Inflammatory macrophage treated with lipopolysaccharide for 4 hours (primary cell): ENCODE measurements at regions not wholly inside any gene's neighbourhood (a gene's known extent, or its start where the extent isn't known, plus 50 kb on each side); places are given as distances from the start of the nearest gene placed in this dataset.
"Not testable (repeated sequence)": the region's sequence is repeated elsewhere in the genome, so short reads cannot be mapped to it uniquely, and the experiment has no call there.

Source experiments
- DNase-seq: peaks from one replicate; pipeline ENCODE4 v3.0.0-alpha.2; 2020

DNA sequence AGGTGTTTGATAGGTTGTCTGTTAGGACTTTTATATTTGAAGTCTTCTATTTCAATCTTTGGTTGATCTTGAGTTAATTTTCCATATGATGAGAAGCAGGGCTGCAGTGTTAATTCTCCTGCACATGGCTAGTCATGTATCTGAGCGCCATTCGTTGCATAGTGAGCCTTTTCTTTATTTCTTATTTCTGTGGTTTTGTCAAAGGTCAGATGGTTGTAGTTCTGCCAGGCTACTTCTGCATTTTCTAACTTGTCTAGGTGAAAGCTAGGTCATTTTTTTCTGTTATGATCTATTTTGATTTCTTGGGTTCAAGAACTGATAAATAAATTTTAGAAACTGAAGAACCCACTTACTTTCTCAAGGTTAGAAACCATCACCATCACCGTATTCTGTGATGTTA lies 56.7 kb downstream of the CCDC74A start:
- DNase-seq: peak; percentile 3

DNA sequence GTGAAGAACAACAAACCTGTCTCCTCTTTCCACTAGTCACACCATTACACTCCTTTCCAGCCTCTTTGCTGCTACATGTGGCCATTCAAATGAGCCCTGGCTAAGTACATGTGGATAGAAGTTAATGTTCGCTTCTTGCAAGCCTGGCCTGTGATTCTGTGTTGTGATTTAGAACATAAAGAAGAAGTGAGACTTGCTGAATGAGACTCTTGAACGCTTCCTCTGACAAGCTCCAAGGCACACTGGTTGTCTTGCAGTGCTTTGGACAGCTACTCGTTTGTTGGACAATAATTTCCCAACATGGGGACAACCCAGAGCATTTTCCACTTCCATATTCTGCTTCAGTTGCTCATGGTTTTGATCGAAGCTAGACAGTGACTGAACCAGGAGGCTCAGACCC lies 57.3 kb downstream of the CCDC74A start:
- DNase-seq: peak; percentile 65

DNA sequence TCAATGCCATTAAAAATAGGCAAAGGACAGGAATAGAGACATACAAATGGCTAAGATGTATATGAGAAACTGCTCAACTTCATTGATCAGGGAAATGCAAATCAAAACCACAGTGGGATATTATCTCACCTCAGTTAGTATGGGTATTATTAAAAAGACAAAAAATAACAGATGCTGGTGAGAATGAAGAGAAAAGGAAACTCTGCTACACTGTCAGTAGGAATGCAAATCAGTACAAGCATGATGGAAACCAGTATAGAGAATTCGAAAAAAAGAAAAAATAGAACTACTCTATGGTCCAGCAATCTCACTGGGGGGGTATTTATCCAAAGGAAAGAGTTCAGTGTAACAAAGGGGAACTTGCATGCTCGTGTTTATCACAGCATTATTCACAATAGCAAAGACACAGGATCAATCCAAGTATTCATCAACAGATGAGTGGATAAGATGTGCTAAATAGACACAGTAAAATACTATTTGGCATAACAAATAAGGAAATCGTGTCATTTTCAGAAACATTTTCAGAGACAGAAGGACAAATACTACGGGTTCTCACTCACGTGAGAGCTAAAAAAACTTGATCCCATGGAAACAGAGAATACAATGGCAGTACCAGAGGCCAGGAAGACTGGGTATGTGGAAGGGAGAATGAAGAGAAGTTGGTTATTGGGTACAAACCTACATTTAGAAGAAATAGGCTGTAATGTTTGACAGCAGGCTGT lies 60.6 kb downstream of the CCDC74A start:
- no peak for DNase-seq

DNA sequence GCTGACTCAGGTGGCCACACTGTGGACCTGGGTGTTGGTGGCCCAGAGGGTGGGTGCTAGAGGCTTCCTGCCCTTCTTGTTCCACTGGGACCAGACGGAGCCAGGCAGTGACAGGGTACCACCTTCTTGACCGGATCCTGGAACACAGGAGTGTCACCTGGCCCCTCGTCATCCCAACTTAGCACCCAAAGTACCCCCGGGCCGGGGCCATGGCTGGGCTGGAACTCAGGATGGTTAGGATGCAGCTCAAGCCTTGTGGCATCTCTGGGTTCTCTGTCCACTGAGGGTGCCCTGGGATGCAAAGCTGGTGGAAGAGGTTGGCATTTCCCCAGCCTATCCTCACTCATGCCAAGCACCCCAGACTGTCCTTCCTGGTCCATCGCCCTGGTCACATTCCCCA lies 61.4 kb downstream of the CCDC74A start:
- not testable (repeated sequence) for DNase-seq

DNA sequence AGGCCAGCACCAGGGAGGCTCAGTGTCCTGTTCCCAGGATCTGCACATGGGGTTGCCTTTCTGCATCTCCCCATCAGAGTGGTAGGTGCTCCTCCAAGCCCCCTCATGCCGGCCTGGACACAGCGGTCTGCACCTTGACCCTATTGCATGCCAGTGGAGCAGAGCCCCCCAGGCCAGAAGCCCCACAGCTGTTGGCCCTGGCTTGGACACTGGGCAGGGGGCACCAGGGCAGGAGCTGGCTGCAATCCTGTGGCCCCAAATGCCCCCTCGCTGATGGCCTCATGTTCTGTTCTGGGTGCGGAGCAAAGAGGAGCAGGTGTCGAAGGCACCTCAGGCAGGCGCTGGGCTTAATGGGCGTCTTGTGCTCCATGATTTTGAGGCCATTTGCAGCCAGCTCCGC lies 62.7 kb downstream of the CCDC74A start:
- DNase-seq: no peak

DNA sequence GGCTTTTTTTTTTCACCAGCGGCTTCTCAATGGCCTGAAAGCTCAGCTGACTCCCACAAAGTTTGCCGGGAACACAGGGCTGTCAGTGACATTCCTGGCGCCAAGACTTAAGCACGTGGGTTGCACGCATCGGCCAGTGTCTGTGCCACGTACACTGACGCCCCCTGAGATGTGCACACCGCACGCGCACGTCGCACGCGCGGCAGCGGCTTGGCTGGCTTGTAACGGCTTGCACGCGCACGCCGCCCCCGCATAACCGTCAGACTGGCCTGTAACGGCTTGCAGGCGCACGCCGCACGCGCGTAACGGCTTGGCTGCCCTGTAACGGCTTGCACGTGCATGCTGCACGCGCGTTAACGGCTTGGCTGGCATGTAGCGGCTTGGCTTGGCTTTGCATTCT lies 63.2 kb downstream of the CCDC74A start:
- DNase-seq: no peak

DNA sequence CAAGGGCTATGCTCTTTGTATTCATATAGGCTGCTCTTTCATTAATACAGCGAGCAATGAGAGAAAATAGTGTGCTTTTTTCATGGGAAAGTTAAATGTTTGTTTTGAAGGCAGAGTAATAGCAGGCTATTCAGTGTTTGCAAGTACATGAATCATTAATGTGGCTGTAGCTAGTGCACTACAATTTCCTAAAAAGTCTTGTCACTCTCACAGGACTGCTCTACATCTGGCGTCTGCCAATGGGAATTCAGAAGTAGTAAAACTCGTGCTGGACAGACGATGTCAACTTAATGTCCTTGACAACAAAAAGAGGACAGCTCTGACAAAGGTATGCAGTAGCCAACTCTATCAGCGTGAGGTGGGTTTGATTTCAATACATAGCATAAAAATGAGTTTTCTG lies 68.9 kb downstream of the CCDC74A start:
- DNase-seq: not testable (repeated sequence)

DNA sequence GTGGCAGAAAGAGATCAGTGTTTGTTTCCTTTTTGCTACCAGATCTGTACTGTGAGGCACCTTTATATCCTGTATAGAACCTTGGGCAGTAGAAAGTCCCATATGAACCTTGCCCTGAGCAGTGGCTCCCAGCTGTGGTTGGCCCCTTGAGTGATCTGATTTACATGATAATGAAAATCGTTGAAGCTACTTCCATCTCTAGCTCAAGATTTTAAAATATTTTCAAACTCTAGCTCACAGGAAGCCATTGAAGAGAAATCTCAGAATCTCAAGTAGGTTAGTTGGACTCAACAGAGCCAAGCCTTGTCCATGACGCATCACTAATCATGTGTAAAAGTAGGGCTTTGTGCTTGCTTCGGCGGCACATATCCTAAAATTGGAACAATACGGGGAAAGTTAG lies 74.8 kb downstream of the CCDC74A start:
- not testable (repeated sequence) for DNase-seq

DNA sequence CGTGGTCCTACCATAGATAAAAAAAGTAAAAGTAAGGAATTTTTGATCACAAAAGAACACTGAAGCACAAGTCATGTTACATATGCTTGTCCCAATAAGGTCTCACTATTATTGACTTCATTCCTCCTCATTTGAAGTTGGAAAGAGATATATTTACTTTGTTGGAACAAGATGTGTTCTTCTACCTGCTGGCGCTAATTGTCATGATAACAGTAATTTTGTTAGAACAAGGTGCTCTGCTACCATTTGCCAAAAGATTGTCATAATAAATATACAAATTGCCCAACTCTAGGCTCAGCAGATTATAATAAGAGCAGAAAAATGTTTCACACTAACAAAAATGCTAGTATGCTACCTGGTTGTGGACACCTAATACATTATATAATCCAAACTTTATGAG lies 77.0 kb downstream of the CCDC74A start:
- DNase-seq: not testable (repeated sequence)

DNA sequence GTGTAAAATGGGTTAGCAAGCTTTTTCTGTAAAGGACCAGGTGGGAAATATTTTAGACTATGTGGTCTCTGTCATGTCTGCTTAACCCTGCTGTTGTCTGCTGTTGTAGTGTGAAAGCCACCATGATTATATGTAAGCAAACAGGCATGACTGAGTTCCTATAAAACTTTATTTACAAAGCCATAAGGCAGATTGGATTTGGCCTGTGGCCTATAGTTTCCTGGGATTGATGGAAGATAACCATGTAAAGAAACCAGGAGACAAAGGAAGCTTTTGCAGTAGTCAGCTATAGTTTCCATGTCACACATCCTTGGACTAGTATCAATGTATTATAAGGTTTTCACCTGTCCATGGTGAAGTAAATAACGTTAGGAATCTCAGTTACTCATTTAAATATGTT lies 78.7 kb downstream of the CCDC74A start:
- not testable (repeated sequence) for DNase-seq

DNA sequence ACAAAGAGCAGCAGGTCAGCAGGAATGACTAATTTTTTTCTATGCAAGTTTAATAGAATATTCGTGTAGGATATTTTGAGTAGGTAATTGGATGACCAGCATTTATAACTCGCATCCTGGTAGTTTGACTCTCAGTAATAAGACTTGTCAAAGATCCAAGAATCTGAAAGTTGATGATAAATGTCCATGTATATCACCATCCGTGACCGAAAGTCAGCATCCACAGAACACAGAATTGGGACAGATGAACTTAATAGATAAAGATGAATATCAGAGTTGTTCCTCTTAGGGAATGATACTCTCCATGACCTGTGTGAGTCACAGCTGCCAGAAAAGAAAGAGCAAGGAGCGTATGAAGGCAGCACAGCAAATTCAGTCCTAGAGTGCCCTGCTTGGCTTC lies 79.4 kb downstream of the CCDC74A start:
- not testable (repeated sequence) for DNase-seq

DNA sequence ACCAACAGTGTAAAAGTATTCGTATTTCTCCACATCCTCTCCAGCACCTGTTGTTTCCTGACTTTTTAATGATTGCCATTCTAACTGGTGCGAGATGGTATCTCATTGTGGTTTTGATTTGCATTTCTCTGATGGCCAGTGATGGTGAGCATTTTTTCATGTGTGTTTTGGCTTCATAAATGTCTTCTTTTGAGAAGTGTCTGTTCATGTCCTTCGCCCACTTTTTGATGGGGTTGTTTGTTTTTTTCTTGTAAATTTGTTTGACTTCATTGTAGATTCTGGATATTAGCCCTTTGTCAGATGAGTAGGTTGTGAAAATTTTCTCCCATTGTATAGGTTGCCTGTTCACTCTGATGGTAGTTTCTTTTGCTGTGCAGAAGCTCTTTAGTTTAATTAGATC lies 86.9 kb downstream of the CCDC74A start:
- not testable (repeated sequence) for DNase-seq

DNA sequence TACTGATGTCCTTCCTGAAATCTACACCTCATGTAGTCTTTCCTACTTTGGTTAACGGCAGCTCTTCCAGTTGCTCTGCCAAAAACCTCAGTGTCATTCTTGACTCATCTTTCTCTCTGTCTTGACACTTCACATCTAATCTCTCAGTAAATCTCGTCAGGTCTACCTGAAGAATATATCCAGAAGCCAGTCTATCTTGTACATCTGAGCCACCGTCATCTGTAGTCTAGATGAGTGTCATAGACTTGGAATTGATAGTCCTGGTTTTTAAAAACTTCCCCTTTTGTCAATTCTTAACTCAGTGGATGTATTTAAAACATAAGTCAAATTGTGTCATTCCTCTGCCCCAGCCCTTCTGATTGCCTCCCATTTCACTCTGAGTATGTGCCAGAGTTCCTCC lies 90.6 kb downstream of the CCDC74A start:
- DNase-seq: not testable (repeated sequence)

DNA sequence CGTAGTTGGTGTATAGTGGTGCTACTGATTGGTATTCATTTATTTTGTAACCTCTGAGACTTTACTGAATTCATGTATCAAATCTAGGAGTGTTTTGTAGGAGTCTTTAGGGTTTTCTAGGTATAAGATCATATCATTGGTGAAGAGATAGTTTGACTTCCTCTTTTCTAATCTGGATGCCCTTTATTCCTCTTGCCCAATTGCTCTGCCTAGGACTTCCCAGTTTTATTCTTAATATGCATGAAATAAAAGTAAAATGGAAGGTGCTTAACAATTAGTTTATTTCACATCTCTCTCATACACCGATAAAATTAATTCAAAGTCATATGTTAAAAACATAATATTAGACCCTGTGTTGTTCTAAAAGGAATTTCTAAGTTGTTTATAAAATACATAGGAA lies 95.2 kb downstream of the CCDC74A start:
- peak; percentile 55 for DNase-seq

DNA sequence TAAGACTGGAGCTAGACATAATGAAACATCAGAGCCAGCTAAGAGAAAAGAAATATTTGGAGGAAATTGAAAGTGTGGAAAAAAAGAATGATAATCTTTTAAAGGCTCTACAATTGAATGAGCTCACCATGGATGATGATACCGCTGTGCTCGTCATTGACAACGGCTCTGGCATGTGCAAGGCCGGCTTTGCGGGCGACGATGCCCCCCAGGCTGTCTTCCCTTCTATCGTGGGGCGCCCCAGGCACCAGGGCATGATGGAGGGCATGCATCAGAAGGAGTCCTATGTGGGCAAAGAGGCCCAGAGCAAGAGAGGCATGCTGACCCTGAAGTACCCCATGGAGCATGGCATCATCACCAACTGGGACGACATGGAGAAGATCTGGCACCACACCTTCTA lies 98.3 kb downstream of the CCDC74A start:
- DNase-seq: not testable (repeated sequence)

DNA sequence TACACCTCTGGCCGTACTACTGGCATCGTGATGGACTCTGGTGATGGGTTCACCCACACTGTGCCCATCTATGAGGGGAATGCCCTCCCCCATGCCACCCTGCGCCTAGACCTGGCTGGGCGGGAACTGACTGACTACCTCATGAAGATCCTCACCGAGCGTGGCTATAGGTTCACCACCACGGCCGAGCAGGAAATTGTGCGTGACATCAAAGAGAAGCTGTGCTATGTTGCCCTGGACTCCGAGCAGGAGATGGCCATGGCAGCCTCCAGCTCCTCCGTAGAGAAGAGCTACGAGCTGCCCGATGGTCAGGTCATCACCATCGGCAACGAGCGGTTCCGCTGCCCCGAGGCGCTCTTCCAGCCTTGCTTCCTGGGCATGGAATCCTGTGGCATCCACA lies 98.9 kb downstream of the CCDC74A start:
- DNase-seq: not testable (repeated sequence)

DNA sequence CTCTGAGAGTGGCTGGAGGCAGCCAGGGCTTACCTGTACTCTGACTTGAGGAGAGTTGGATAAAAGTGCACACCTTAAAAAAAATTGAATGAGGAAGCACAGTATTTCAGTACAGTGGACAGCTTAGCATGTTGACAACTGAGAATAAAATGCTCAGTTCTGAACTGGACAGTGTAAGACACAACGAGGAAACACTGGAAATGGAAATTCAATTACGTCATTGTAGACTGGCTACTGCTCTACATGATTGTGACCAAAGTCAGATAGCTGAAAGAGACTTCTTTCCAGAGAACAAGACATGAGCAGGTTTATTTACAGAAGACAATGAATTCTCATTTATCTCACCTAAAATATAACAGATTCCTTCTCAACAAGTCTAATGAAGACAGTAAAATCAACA lies 100.1 kb downstream of the CCDC74A start:
- DNase-seq: not testable (repeated sequence)

DNA sequence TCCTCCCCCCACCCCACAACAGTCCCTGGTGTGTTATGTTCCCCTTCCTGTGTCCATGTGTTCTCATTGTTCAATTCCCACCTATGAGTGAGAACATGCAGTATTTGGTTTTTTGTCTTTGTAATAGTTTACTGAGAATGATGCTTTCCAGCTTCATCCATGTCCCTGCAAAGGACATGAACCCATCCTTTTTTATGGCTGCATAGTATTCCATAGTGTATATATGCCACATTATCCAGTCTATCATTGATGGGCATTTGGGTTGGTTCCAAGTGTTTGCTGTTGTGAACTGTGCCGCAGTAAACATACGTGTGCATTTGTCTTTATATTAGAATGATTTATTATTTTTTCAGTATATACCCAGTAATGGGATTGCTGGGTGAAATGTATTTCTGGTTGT lies 104.0 kb downstream of the CCDC74A start:
- not testable (repeated sequence) for DNase-seq

DNA sequence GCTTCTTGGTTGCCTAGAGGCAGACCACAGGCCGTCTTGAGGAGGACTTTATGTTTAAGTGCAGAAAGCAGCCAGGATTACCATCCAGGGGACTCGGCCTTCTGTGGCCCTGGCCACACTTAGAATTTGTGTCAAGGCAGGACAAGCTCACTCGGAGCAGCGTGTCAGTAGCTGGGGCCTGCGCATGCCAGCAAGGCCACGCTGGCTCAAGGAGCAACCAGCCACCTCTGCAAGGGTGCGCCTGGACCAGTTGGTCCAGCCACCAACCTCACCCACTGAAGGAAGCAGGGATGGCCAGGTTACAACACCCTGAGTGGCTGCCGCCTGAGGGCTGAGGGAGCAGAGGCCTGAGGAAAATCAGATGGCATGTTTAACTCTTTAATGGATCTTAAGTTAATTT lies 105.7 kb downstream of the CCDC74A start:
- not testable (repeated sequence) for DNase-seq

DNA sequence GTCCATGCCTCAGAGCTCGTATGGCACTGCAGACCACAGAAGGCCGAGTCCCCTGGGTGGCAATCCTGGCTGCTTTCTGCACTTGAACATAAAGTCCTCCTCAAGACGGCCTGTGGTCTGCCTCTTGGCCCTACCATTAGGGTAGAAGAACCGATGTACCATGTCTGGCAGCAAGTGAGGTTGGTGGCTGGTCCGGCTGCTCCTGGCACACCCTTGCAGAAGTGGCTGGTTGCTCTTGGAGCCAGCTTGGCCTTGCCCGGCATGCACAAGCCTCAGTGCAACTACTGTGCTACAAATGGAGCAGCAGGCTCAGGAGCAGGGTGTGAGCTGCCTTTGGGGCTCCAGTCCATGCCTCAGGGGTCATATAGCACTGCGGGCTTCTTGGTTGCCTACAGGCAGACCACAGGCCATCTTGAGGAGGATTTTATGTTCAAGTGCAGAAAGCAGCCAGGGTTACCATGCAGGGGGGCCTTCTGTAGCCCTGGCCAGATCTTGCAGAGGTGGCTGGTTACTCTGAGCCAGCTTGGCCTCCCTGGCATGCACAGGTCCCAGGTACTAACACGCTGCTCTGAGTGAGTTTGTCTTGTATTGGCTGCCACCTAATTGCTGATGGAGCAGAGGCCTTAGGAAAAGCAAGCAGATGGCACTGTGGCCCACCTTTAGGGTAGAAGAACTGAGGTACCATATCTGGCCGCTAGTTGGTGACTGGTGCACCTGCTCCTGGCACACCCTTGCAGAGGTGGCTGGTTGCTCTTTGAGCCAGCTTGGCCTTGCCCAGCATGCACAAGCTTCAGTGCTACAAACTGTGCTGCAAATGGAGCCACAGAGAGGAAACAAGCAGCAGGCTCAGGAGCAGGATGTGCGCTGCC lies 106.4 kb downstream of the CCDC74A start:
- DNase-seq: not testable (repeated sequence)

DNA sequence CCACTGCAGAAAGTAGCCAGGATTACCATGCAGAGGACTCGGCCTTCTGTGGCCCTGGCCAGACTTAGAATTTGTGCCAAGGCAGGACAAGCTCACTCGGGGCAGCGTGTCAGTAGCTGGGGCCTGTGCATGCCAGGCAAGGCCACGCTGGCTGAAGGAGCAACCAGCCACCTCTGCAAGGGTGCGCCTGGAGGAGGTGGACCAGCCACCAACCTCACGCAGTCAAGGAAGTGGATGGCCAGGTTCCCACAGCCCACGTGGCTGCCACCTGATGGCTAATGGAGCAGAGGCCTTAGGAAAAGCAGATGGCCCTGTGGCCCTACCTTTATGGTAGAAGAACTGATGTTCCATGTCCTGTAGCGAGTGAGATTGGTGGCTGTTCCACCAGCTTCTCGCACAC lies 107.9 kb downstream of the CCDC74A start:
- DNase-seq: no peak

DNA sequence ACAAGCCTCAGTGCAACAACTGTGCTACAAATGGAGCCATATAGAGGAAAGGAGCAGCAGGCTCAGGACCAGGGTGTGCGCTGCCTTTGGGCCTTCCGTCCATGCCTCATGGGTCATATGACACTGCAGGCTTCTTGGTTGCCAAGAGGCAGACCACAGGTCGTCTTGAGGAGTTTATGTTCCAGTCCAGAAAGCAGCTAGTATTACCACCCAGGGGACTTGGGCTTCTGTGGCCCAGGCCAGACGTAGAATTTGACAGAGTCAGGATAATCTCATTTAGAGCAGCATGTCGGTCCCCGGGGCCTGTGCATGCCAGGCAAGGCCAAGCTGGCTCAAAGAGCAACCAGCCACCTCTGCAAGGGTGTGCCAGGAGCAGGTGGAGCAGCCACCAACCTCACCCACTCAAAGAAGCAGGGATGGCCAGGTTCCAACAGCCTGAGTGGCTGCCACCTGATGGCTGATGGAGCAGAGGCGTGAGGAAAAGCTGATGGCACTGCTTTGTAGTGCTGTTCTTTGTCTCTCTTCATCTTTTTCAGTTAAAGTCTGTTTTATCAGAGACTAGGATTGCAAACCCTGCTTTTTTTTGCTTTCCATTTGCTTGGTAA lies 109.1 kb downstream of the CCDC74A start:
- DNase-seq: not testable (repeated sequence)

DNA sequence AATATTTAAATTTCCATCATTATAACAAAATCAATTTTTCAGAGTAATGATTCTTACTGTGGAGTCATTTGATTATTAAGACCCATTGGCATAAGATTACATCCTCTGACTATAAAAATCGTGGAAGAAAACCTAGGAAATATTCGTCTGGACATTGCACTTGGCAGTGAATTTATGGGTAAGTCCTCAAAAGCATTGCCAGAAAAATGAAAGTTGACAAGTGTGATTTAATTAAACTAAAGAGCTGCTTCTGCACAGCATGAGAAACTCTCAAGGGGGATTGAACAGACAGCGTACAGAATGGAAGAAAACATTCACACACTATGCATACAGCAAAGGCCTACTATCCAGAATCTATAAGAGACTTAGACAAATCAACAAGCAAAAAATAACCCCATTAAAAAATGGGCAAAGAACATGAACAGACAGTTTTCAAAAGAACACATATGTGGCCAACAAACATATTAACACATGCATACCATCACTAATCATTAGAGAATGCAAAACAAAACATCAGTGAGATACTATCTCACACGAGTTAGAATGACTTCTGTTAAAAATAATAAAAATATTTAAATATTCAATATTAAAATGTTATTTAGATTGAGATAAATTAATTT lies 111.4 kb downstream of the CCDC74A start:
- not testable (repeated sequence) for DNase-seq
